Activated T-cell treated with anti-CD3 and anti-CD28 coated beads for 4 hours (primary cell): ENCODE measurements at regions not wholly inside any gene's neighbourhood (a gene's known extent, or its start where the extent isn't known, plus 50 kb on each side); places are given as distances from the start of the nearest gene placed in this dataset.
"Not testable (repeated sequence)": the region's sequence is repeated elsewhere in the genome, so short reads cannot be mapped to it uniquely, and the experiment has no call there.

Source experiments
- DNase-seq: peaks from one replicate; pipeline ENCODE4 v3.0.0-alpha.2; 2020

- no peak for DNase-seq
These were observed 188.9 kb upstream of the RPS23 start for GRCh38 chr5:82466986-82467561.

- no peak for DNase-seq
These were observed 187.1 kb upstream of the RPS23 start for GRCh38 chr5:82465235-82465634.

- DNase-seq, result no peak
These were observed 181.5 kb upstream of the RPS23 start for GRCh38 chr5:82459626-82460025.

- not testable (repeated sequence) for DNase-seq
These were observed 177.2 kb upstream of the RPS23 start for GRCh38 chr5:82455317-82455716.

DNA sequence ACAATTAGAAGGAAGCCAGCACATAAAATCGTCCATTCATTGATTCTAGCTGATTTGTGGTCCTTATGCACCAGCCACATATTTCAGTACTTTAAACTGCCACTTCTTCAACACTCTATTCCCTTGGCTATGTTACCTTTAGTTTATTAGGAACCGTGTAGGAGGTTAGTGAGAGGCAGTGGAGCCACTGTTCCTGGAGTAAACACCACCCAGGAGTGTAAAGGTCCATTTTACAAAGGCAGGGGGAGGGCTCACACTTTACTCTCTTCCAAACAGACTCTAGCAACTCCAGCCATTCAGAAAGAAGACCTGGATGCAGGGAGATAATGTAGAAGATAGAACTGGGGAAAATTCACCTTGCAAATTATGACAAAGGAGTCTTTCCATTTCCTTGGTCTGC is 170.2 kb upstream of the RPS23 start:
- DNase-seq, result no peak

DNA sequence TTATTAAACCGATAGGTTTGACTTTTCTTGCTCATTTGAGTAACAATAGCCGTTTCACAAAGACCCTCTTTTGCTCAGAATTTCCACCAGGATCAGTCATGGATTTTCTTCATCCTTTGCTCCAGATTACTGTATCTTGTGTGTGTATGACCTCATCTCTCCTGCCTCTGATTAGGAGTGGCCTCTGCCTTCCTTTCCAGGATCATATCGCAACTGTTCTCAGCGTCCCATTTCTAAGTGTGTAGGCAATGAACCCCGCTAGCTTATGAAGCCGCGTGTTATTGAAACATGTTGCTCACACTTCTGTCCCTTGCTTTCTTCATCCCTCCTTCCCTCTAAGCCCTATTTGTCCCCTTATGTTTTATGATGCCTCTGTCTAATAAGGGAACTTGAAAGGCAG is 169.8 kb upstream of the RPS23 start:
- DNase-seq, result no peak

DNA sequence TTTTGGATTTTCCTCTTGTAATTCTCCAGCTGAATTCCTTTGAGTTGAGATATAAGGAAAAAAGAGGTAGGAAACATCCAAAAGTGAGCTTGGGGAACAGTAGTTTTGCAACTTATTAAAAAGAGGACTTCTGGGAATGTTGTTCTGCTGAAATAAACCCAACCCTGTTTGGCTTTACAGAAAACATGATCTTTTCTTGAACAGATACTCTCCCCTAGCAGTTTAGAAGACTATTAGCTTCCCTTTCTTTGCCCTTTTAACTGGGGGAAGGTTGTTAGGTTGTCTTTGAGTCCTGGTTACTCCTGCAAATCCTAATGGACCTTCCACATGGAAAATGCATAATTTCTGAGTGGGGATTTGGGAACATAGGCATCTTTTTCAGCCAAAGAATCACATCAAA is 168.7 kb upstream of the RPS23 start:
- DNase-seq, result no peak

GRCh38 chr5:82445726-82446335 is 167.7 kb upstream of the RPS23 start:
- no peak for DNase-seq

DNA sequence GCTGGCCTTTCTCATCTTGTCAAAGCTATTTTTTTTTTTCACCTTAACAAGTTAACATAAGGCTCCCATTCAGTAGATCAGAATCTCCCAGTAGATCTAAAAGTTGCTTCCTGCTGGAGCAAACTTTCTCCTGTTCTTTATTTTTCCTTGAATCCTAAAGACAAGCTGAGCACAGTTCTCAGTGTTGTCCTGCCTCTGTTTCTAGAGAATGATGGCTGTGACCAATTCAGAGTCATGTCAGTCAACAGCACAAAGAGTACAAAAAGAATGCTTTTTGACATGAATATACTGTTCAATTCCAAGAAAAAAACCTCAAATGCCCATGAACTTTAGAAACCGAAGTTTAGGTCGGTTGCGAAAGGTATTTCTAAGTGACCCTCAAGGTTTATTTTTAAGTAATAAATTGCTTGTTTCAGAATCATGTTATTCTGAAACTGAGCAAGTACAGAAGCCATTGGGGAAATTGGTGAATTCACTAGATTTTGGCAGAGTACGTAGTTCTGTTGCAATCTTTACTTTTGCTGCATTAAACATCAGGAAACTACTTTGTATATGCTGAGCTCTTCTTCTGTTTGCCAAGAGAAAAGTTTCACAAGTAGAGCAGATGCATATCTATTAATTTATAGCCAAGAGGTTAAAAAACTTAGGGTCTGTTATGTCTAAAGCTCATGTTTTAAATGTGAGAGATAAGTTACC is 161.7 kb upstream of the RPS23 start:
- no peak for DNase-seq

DNA sequence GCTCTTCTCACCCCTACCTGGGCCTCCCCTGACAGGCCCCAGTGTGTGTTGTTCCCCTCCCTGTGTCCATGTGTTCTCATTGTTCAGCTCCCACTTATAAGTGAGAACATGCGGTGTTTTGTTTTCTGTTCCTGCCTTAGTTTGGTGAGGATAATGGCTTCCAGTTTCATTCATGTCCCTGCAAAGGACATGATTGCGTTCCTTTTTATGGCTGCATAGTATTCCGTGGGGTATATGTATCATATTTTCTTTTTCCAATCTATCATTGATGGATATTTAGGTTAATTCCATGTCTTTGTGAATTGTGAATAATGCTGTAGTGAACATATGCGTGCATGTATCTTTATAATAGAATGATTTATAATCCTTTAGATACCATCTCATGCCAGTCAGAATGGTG is 159.4 kb upstream of the RPS23 start:
- not testable (repeated sequence) for DNase-seq

GRCh38 chr5:82436291-82436690 is 158.1 kb upstream of the RPS23 start:
- DNase-seq, result no peak

- not testable (repeated sequence) for DNase-seq
These were observed 156.8 kb upstream of the RPS23 start for GRCh38 chr5:82434696-82435660.

GRCh38 chr5:82426464-82427154 is 148.5 kb upstream of the RPS23 start:
- no peak for DNase-seq

- no peak for DNase-seq
These were observed 147.4 kb upstream of the RPS23 start for GRCh38 chr5:82425591-82425990.

GRCh38 chr5:82424211-82424610 is 146.1 kb upstream of the RPS23 start:
- no peak for DNase-seq

GRCh38 chr5:82422751-82423181 is 144.6 kb upstream of the RPS23 start:
- no peak for DNase-seq

DNA sequence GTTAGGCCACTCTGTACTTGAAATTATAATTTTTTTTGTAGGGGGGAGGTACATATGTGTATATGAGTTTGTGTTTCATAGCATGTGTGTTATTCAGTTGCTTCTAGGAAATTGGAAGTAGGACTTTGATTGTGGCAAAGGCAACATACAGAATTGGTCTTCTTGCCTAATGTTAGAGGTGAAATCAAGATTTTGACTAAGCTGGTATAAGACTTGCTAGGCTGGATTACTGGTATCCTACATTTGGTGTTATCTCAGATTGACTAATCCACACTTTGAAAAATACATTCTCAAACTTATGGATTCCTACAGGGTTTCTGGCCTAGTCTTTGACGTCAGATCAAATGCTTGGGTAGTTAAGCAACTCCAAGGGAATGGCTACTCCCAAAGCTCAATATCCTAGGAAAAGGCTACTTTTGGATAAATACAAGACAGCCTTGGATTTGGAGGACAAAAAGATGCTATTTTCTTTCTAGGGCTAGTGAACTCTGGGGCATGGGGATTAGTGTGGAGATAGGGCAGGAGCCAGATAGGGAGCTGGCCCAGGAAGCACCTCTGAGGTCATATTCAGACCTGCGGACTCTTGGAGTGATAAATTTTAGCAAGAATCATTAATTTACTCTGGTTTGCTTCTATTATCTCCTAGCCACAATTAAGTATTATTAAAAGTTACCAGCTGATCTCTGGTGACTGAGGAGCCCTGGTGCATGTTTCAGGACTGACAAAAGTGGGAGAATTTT is 144.0 kb upstream of the RPS23 start:
- no peak for DNase-seq

- DNase-seq, result no peak
These were observed 143.0 kb upstream of the RPS23 start for GRCh38 chr5:82421119-82421518.

GRCh38 chr5:82420524-82420923 is 142.4 kb upstream of the RPS23 start:
- DNase-seq, result not testable (repeated sequence)

- no peak for DNase-seq
These were observed 141.6 kb upstream of the RPS23 start for GRCh38 chr5:82419559-82420332.

DNA sequence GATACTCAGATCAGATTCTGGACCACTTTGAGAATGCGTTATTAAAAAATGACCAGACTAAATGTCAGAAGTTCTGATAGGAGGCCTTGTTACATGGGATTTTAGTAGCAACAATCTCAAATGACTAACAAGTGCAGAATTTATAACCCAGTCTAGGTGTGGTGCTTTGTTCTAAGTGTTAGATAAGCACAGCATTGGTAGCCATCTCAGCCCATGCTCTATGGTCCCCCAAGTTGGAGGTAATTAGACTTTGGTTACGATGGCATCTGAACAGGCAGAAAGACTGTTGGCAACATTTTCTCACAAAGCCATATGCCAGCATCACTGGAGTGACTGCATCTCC is 140.4 kb upstream of the RPS23 start:
- DNase-seq, result no peak
